HEK293T (cell line): ENCODE measurements at regions not wholly inside any gene's neighbourhood (a gene's known extent, or its start where the extent isn't known, plus 50 kb on each side); places are given as distances from the start of the nearest gene placed in this dataset.
"Not testable (repeated sequence)": the region's sequence is repeated elsewhere in the genome, so short reads cannot be mapped to it uniquely, and the experiment has no call there.

Source experiments
- CTCF ChIA-PET: fragments of 350-600 bp; formaldehyde crosslinking; extraction: SDS; loops from one replicate; lab custom pipeline; 2021; ENCODE audit warnings: antibody characterized with exemption, inconsistent platforms; lab: Yijun Ruan, JAX
- POLR2A ChIA-PET: fragments of 350-600 bp; formaldehyde crosslinking; extraction: SDS; loops from one replicate; lab custom pipeline; 2020; ENCODE audit warnings: antibody characterized with exemption, inconsistent platforms; lab: Yijun Ruan, JAX
- DNase-seq: peaks from one replicate; pipeline ENCODE4 v3.0.0; 2012; ENCODE audit warnings: mixed read lengths; ENCODE audit errors: extremely low spot score
- ARNT ChIP-seq: fragments of 450-650 bp; IDR thresholded peaks from 2 replicates; pipeline ENCODE4 v1.6.1; 2017; ENCODE audit warnings: mild to moderate bottlenecking
- BHLHE40 ChIP-seq: fragments of 450-650 bp; IDR thresholded peaks from 2 replicates; pipeline ENCODE4 v1.6.1; 2016; ENCODE audit warnings: mild to moderate bottlenecking, moderate library complexity, borderline replicate concordance
- CTBP1 ChIP-seq: fragments of 450-650 bp; IDR thresholded peaks from 2 replicates; pipeline ENCODE4 v1.6.1; 2016; ENCODE audit warnings: borderline replicate concordance
- ELF4 ChIP-seq: fragments of 450-650 bp; IDR thresholded peaks from 2 replicates; pipeline ENCODE4 v1.6.1; 2017; ENCODE audit warnings: antibody characterized with exemption
- FOXA1 ChIP-seq: fragments of 450-650 bp; IDR thresholded peaks from 2 replicates; pipeline ENCODE4 v1.6.1; 2016; ENCODE audit warnings: mild to moderate bottlenecking
- FOXK2 ChIP-seq: fragments of 450-650 bp; IDR thresholded peaks from 2 replicates; pipeline ENCODE4 v1.6.1; 2016; ENCODE audit warnings: mild to moderate bottlenecking
- FOXM1 ChIP-seq: fragments of 450-650 bp; IDR thresholded peaks from 2 replicates; pipeline ENCODE4 v1.6.1; 2017; ENCODE audit warnings: mild to moderate bottlenecking, borderline replicate concordance
- HDGF ChIP-seq: fragments of 450-650 bp; IDR thresholded peaks from 2 replicates; pipeline ENCODE4 v1.6.1; 2017; ENCODE audit warnings: antibody characterized with exemption, borderline replicate concordance
- L3MBTL2 ChIP-seq: fragments of 450-650 bp; conservative IDR thresholded peaks from 2 replicates; pipeline ENCODE4 v1.6.1; 2016; ENCODE audit warnings: mild to moderate bottlenecking
- LEF1 ChIP-seq: fragments of 450-650 bp; IDR thresholded peaks from 2 replicates; pipeline ENCODE4 v1.6.1; 2017; ENCODE audit warnings: mild to moderate bottlenecking, borderline replicate concordance
- NFRKB ChIP-seq: fragments of 450-650 bp; IDR thresholded peaks from 2 replicates; pipeline ENCODE4 v1.6.1; 2016; ENCODE audit warnings: mild to moderate bottlenecking, moderate library complexity
- SP1 ChIP-seq: fragments of 450-650 bp; IDR thresholded peaks from 2 replicates; pipeline ENCODE4 v1.6.1; 2017
- SUZ12 ChIP-seq: fragments of 450-650 bp; IDR thresholded peaks from 2 replicates; pipeline ENCODE4 v1.6.1; 2016; ENCODE audit warnings: mild to moderate bottlenecking
- TARDBP ChIP-seq: fragments of 450-650 bp; IDR thresholded peaks from 2 replicates; pipeline ENCODE4 v1.6.1; 2016
- ZNF384 ChIP-seq: fragments of 450-650 bp; IDR thresholded peaks from 2 replicates; pipeline ENCODE4 v1.6.1; 2016
- TF ChIP-seq, protein P1 (sequence below): fragments of 450-650 bp; IDR thresholded peaks from 2 replicates; pipeline ENCODE4 v1.6.1; 2016

DNA sequence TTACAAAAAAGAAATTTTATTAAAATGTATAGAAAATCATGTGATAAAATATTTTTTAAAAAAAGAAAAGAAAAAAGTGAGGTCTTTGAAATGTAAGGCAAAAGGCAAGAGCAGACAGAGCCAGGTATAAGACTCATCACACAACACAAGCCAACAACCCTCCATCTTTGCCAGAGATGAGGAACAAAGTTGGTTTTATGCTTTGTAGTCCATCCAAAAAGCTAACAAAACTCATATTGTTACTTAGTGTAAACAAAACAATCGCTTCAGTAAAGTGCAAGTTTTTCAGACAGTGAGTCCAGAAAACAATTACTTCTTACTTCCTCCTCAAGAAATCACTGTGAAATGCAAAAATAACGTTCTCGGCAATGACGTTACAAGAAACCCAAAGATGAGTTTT, 233.9 kb upstream of the FRG1 start:
- DNase-seq, POLR2A ChIA-PET, CTCF ChIA-PET: not testable (repeated sequence)

DNA sequence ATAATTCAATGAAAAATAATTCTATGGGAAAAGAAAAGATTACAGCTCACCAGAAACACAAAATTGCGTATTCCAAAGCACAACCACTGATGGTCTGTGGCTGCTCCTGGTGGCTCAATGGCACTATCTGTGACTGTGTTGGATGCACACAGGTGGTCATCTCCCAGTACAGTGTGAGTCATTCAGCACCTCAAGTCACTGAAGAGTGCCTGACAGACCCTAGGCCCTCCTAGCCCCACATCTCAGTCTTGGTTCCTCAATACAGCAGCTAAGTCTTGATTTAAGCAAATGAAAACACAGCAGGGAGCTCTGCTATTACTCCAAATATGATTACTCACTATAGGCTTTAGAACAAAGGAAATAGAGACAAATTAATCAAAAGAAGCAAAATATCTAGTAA, 233.4 kb upstream of the FRG1 start:
- DNase-seq, POLR2A ChIA-PET, CTCF ChIA-PET: not testable (repeated sequence)

DNA sequence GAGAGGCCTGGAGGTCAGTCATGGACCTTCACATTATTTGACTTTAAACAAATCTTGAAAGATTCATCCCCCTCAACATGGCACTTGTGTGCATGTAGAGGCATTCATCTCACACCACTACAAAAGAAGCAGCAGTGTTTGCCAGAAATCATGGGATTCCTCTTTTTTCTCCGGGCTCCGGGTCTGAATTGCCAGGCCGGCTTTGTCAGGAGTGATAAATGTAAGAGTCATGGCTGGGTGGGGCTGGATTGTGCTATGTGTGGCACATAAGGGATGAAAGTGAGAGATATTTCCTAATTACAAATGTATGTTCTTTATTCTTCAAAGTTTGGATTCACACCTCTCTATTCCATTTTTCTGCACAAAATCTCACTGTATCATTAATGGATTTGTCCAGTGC, 228.7 kb upstream of the FRG1 start:
- DNase-seq, CTCF ChIA-PET, POLR2A ChIA-PET: not testable (repeated sequence)

DNA sequence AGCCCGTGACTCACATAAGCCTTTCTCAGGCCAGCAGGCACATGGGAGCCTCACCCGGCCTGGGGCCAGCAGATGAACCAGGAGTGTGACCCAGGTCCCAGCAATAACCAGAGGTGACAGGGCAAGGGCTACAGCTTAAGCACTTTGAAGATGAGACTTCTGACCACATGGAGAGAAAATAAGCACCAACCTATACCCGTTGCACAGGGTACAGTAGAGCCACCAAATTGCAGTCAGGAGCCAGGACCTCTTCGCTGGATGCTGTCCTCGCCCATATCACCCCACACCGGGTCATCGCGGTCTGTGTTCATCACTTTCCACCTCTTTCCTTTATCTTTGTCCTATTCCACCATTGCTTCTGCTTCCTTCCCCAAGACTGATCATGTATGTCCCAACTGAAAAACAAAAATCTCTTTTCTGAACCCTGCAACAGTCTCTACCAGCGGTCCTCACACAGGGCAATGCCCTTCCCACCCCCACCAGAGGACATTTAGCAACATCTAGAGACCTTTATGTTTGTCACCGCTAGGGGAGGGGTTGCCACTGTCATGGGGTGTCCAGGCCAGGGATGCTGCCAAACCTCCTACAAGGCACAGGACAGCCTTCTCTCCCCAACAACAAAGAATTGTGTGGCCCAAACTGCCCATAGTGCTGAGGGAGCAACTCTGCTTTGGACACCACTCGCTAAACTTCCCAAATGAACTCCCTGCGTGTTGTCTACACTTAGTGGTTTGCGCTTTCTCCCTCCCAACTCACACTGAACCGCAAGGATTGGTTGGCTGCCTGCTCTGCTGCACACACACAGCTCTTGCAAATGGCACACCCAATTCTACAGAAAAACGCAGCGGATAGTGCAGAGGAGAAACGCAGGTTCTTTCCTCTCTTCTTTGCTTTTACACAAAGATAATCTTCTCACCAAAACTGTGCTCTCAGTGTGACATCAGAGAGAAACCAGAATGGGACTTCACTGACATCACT, 219.4 kb upstream of the FRG1 start:
- DNase-seq, POLR2A ChIA-PET, CTCF ChIA-PET: not testable (repeated sequence)

DNA sequence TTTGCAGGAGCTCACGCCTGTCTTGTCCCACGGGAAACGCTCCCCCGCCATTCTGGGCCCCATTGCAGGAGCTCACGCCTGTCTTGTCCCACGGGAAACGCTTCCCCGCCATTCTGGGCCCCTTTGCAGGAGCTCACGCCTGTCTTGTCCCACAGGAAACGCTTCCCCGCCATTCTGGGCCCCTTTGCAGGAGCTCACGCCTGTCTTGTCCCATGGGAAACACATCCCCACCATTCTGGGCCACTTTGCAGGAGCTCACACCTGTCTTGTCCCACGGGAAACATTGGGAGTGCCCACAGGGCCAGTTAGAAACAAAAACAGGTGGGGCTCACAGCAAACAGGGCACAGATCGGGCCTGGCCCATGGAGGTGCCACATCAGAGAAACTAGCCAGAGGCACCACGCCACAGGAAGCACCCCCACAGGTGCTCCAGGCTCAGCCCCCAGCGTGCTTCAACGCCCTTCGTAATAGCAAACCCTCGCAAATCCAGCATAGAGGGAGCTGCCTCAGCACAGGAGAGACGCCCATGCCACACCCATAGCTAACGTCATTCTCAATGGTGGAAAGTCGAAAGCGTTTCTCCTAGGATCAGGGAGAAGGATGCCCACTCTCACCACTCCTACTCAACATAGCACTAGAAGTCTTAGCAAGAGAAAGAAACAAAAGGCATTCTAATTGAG, 218.2 kb upstream of the FRG1 start:
- POLR2A ChIA-PET, CTCF ChIA-PET, DNase-seq: not testable (repeated sequence)

DNA sequence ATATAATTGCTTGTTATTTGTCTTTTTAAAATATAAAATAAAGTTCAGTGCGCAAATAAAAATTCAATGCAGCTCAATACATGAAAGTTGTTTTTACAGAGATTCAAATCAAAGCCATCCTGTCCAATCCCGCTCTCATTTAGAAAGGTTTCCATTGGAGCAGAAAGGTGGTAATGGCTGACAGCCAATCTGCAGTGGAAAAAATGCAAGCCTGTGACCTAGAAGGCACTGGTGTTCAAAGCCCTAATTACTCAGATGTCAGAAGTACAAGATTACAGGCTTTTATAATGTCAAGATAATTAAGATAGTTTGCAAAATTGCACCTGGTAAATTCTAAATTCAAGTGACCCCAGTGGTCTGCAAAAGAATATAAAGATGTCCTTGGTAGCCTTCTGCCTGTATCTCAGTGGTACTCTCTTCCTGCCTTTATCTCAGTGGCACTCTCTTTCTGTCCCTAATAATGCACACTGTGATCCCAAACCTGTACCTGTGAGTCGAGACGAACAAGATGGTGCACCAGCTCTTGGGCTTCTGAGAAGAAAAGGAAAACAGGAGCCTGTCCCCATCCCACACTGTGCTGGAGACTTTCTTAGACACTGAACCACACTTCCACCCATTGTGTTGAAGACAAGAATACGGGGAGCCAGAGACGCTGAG, 212.6 kb upstream of the FRG1 start:
- POLR2A ChIA-PET, DNase-seq, CTCF ChIA-PET: not testable (repeated sequence)

DNA sequence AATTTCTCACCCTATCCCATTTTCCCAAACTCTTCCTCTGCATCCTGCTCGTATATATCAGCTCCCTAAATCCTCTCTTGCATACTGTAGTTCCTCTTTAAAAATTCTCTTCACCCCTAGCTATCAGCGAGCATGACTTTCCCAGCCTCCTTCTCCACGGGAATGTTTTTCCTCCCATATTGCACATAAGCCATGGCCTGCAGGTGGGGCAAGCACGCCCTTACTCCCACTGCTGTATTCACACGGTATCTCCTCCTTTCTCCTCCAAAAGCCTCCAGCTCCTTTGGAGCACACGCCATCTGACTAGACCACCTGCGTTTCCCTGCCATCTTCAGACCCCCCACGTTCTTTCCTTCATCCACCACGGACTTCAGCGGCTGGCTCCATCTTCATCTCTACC, 208.7 kb upstream of the FRG1 start:
- POLR2A ChIA-PET = not testable (repeated sequence)

DNA sequence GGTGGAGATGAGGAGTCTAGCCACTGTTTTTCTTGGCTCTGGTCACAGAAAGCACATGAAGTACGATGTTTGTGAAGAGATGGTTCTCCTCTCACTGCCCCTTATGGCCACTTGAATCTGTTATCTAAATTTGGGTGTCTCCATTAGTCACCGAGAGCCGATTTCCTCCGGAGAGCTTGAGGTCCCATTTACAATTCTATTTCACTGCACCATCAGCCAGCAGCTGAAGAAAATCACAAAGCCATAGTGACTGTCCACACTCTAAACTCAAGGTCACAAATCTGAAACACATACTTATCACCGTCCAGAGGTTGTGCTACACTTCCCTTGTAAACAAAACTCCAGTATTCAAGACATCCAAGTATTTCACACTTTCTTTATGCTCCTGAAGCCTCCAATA, 207.2 kb upstream of the FRG1 start:
- CTCF ChIA-PET, POLR2A ChIA-PET, DNase-seq: not testable (repeated sequence)

More for the DNA sequence above, 208.7 kb upstream of the FRG1 start:
- DNase-seq, CTCF ChIA-PET: not testable (repeated sequence)

DNA sequence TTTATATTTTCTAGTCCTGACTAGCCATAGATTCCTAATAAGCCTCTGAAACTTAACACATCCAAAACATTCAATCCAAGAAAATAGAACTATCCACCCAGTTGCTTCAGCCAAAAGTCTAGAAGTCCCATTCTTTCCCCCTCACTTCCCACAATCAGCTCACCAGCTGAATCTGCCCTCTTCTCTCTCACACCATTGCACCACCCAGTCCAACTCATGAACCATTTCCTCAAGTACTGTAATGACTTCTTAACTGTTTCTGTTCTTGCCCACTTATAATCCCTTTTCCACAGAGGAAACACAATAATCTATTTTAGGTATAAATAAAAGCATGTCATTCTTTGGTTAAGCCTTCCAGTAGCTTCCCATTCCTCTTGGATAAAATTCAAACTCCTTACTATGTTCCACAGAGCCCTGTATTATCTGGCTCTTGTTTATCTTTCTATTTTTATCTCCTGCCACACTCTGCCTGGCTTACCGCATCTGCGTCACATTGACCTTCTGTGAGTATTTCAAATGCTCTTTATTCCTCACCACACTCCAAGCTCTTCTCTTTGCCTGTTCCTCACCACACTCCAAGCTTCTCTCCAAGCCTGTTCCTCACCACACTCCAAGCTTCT, 205.9 kb upstream of the FRG1 start:
- CTCF ChIA-PET, POLR2A ChIA-PET: not testable (repeated sequence)

DNA sequence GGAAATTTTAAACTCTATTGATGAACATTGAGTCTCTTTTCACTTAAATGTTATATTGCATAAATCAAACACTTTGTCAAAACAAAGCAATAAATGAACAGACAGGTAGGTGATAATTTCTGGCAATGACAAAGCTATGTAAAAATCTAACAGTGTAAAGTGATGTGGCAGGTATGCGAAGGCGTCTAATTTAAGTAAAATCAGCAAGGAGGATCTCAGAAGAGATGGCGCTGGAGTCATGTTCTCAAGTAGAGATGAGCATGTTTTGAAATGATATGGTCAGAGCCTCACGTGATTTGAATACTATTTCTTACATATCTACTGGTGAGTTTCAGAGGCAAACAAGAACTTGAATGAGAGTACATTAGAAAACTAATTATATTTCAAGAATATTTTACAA, 204.0 kb upstream of the FRG1 start:
- DNase-seq, CTCF ChIA-PET: not testable (repeated sequence)

More for the DNA sequence above, 205.9 kb upstream of the FRG1 start:
- DNase-seq = not testable (repeated sequence)

DNA sequence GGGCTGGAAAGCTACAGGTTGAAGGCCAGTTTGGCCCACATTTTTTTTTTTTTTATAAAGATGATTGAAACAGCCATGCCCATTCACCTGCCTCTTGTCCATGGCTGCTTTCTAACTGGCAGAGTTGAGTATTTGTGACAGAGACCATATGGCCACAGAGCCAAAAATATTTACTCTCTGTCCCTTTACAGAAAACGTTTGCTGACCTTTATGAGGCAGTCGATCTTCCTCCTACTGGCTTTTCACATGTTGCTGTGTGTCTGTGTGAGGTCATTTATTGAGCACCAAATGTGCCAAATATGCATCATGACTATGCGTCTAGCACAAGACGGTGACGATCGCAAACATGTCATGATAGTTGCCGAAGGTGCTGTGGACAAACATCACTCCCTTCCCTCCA, 200.6 kb upstream of the FRG1 start:
- POLR2A ChIA-PET, DNase-seq, CTCF ChIA-PET: not testable (repeated sequence)

More for the DNA sequence above, 204.0 kb upstream of the FRG1 start:
- POLR2A ChIA-PET = not testable (repeated sequence)

DNA sequence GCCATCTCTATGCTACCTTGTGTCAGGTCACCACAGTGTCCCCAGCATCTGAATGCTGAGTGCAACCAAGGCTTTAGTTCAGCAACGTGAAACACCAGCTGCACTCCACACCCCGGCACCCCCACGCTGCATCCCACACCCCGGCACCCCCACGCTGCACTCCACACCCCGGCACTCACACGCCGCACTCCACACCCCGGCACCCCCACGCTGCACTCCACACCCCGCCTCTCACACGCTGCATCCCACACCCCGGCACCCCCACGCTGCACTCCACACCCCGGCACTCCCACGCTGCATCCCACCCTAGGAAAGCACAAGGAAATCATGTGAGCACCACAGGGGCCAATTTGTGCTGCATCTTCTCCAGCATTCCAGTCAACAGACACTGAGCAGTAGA, 199.8 kb upstream of the FRG1 start:
- no peak for DNase-seq
- CTCF ChIA-PET = no interaction called here
- POLR2A ChIA-PET = no interaction called here
- TF ChIP-seq HDGF (no peak), BHLHE40 (no peak), FOXA1 (no peak), SP1 (no peak), FOXM1 (no peak), ZNF384 (no peak), ELF4 (no peak), LEF1 (no peak), CTBP1 (no peak), NFRKB (no peak), L3MBTL2 (no peak), ARNT (no peak), SUZ12 (no peak), TARDBP (no peak), FOXK2 (no peak)
- TF ChIP-seq, protein P1, sequence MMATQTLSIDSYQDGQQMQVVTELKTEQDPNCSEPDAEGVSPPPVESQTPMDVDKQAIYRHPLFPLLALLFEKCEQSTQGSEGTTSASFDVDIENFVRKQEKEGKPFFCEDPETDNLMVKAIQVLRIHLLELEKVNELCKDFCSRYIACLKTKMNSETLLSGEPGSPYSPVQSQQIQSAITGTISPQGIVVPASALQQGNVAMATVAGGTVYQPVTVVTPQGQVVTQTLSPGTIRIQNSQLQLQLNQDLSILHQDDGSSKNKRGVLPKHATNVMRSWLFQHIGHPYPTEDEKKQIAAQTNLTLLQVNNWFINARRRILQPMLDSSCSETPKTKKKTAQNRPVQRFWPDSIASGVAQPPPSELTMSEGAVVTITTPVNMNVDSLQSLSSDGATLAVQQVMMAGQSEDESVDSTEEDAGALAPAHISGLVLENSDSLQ = no peak

DNA sequence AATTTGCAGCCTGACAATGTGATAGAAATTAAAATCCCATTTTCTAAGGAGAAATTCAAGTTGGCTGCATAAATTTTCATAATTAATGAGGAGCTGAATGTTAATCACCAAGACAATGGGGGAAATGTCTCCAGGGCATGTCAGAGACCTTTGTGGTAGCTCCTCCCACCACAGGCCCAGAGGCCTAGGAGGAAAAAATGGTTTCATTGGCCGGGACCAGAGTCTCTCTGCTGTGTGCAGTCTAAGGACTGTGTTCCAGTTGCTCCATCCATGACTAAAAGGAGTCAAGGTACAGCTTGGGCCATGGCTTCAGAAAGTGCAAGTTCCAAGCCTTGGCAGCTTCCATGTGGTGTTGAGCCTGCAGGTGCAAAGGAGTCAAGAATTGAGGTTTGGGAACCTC, 187.6 kb upstream of the FRG1 start:
- CTCF ChIA-PET, POLR2A ChIA-PET, DNase-seq: not testable (repeated sequence)
